OCI-LY1 (cell line): ENCODE measurements at regions not wholly inside any gene's neighbourhood (a gene's known extent, or its start where the extent isn't known, plus 50 kb on each side); places are given as distances from the start of the nearest gene placed in this dataset.

Experiments used
- H2AFZ ChIP-seq: fragments of 200-600 bp; sonication (generic), shearing (Covaris generic); 2 replicates; pipeline ENCODE4 v1.6.0; 2014; ENCODE audit warnings: antibody characterized with exemption, mild to moderate bottlenecking, low read length
- H3F3A ChIP-seq: fragments of 200-600 bp; sonication (generic), shearing (Covaris generic); 2 replicates; pipeline ENCODE4 v1.6.0; 2014; ENCODE audit warnings: mild to moderate bottlenecking, antibody characterized with exemption, low read length, moderate library complexity; ENCODE audit not compliant: insufficient read depth
- H3K27ac ChIP-seq: fragments of 200-600 bp; sonication (generic); 2 replicates; pipeline ENCODE4 v1.5.1; 2014; ENCODE audit warnings: low read length, mixed run types, mild to moderate bottlenecking, low read depth; ENCODE audit not compliant: poor library complexity, severe bottlenecking
- H3K27me3 ChIP-seq: fragments of 200-600 bp; sonication (generic); 2 replicates; pipeline ENCODE4 v1.6.0; 2014; ENCODE audit warnings: antibody characterized with exemption, mild to moderate bottlenecking, low read length, moderate library complexity; ENCODE audit not compliant: insufficient read depth
- H3K36me3 ChIP-seq: fragments of 200-600 bp; sonication (generic); 2 replicates; pipeline ENCODE4 v1.6.1; 2014; ENCODE audit warnings: mild to moderate bottlenecking, antibody characterized with exemption, low read length, moderate library complexity, mixed read lengths; ENCODE audit not compliant: insufficient read depth
- H3K4me1 ChIP-seq: fragments of 200-600 bp; sonication (generic); 2 replicates; pipeline ENCODE4 v1.5.1; 2014; ENCODE audit warnings: mild to moderate bottlenecking, low read length, moderate library complexity; ENCODE audit not compliant: insufficient read depth, severe bottlenecking
- H3K4me2 ChIP-seq: fragments of 200-600 bp; sonication (generic), shearing (Covaris generic); 2 replicates; pipeline ENCODE4 v1.6.1; 2014; ENCODE audit warnings: low read length
- H3K4me3 ChIP-seq: fragments of 200-600 bp; sonication (generic); 2 replicates; pipeline ENCODE4 v1.5.1; 2014; ENCODE audit warnings: low read length, low read depth, mild to moderate bottlenecking, mixed read lengths; ENCODE audit not compliant: poor library complexity, severe bottlenecking
- H3K79me2 ChIP-seq: fragments of 200-600 bp; shearing (Covaris generic); 2 replicates; pipeline ENCODE4 v1.6.1; 2016; ENCODE audit warnings: mixed run types, low read length, mixed read lengths; ENCODE audit not compliant: insufficient read depth
- H3K9ac ChIP-seq: fragments of 200-600 bp; sonication (generic), shearing (Covaris generic); 2 replicates; pipeline ENCODE4 v1.6.1; 2014; ENCODE audit warnings: mild to moderate bottlenecking, low read length, mixed read lengths
- H3K9me2 ChIP-seq: fragments of 200-600 bp; sonication (generic), shearing (Covaris generic); 2 replicates; pipeline ENCODE4 v1.6.1; 2014; ENCODE audit warnings: low read depth, mild to moderate bottlenecking, low read length, mixed read lengths
- H3K9me3 ChIP-seq: fragments of 200-600 bp; shearing (Covaris generic); 2 replicates; pipeline ENCODE4 v1.6.1; 2014; ENCODE audit warnings: low read length, mixed read lengths
- H4K20me1 ChIP-seq: fragments of 200-600 bp; sonication (generic), shearing (Covaris generic); 2 replicates; pipeline ENCODE4 v1.6.0; 2016; ENCODE audit warnings: mild to moderate bottlenecking, low read length; ENCODE audit not compliant: insufficient read depth
- CTCF ChIP-seq: fragments of 200-600 bp; sonication (generic), shearing (Covaris generic); IDR thresholded peaks from 2 replicates; pipeline ENCODE4 v1.5.1; 2017; ENCODE audit warnings: mild to moderate bottlenecking, antibody characterized with exemption, low read length, moderate library complexity, mixed read lengths
- EZH2 ChIP-seq: fragments of 200-600 bp; sonication (generic), shearing (Covaris generic); IDR thresholded peaks from 2 replicates; pipeline ENCODE4 v1.8.0; 2017; ENCODE audit warnings: borderline replicate concordance, mixed run types, mild to moderate bottlenecking, antibody characterized with exemption, low read length, moderate library complexity, mixed read lengths

- TF ChIP-seq EZH2 (no peak), CTCF (no peak)
- no peaks in the 10 kb centered on the region for H3K9me2 ChIP-seq
- no peaks in the 10 kb centered on the region for H3K4me1 ChIP-seq
- no peaks in the 10 kb centered on the region for H4K20me1 ChIP-seq
- no peak overlapping the region for H2AFZ ChIP-seq
- no peaks in the 10 kb centered on the region for H3K36me3 ChIP-seq
- no peak overlapping the region for H3K4me3 ChIP-seq
- no peaks in the 10 kb centered on the region for H3K9me3 ChIP-seq
- no peak overlapping the region for H3K4me2 ChIP-seq
- H3F3A ChIP-seq: no peaks in the 10 kb centered on the region
- no peaks in the 10 kb centered on the region for H3K79me2 ChIP-seq
- no peak overlapping the region for H3K27ac ChIP-seq
- no peak overlapping the region for H3K9ac ChIP-seq
- no peaks in the 10 kb centered on the region for H3K27me3 ChIP-seq
Measured at GRCh38 chr12:74963304-74963703, 246.3 kb downstream of the KCNC2 start.

GRCh38 chr12:74963867-74964331, 245.7 kb downstream of the KCNC2 start:
- Histone ChIP-seq H3K9me3 (no peaks in the 10 kb centered on the region), H3K9me2 (no peaks in the 10 kb centered on the region), H3K4me2 (no peak overlapping the region), H3K4me3 (no peak overlapping the region), H2AFZ (no peak overlapping the region), H3K27me3 (no peaks in the 10 kb centered on the region), H3K4me1 (no peaks in the 10 kb centered on the region), H3F3A (no peaks in the 10 kb centered on the region), H3K79me2 (no peaks in the 10 kb centered on the region), H4K20me1 (no peaks in the 10 kb centered on the region), H3K36me3 (no peaks in the 10 kb centered on the region), H3K9ac (no peak overlapping the region), H3K27ac (no peak overlapping the region)
- TF ChIP-seq EZH2 (no peak), CTCF (no peak)

DNA sequence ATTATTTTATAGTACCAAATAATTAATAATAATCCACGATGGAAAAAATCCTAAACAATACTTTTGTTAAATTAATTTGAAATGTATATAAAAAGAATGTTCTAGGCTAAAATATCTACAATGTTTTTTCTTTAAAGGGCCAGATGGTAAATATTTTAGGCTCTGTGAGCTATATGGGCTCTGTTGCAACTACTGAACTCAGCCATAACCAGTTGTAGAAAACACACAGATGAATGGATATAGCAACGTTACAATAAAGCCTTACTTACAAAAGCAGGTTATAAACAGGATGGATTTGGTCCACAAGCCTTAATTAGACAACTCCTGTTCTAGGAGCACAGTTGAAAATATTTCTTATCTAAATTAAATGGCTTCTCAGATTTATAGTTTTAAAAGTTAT, 245.2 kb downstream of the KCNC2 start:
- Histone ChIP-seq H3K79me2 (no peaks in the 10 kb centered on the region), H3K9me2 (no peaks in the 10 kb centered on the region), H3K4me2 (no peak overlapping the region), H3K9ac (no peak overlapping the region), H3K27ac (no peak overlapping the region), H3K9me3 (no peaks in the 10 kb centered on the region), H3K27me3 (no peaks in the 10 kb centered on the region), H3K4me1 (no peaks in the 10 kb centered on the region), H2AFZ (no peak overlapping the region), H3K36me3 (no peaks in the 10 kb centered on the region), H3F3A (no peaks in the 10 kb centered on the region), H4K20me1 (no peaks in the 10 kb centered on the region), H3K4me3 (no peak overlapping the region)
- TF ChIP-seq CTCF (no peak), EZH2 (no peak)
